ENCODE measurements at regions not wholly inside any gene's neighbourhood (a gene's known extent, or its start where the extent isn't known, plus 50 kb on each side); places are given as distances from the start of the nearest gene placed in this dataset.

- H3K27me3 ChIP-seq (ENCODE audit: control insufficient read depth in 1 of 2, insufficient read depth in 2 of 2, low read length in 1 of 2): no peaks in the 10 kb centered on the region
- H3K36me3 ChIP-seq (ENCODE audit: control insufficient read depth in 1 of 2, insufficient read depth in 2 of 2, low read length in 1 of 2): no peaks in the 10 kb centered on the region
- ATAC-seq (ENCODE audit: low FRiP score) (no peak), DNase-seq (no peak)
- intact Hi-C loops (cut with DNase I): no loop called here
- 82 to 87% methylated on average over 4 of the region's 4 CpGs for WGBS, 2 donors
- no peak overlapping the region for H3K4me3 ChIP-seq (ENCODE audit: low read length in 2 of 2)
- H3K4me1 ChIP-seq (ENCODE audit: control insufficient read depth in 1 of 2, insufficient read depth in 2 of 2, low read length in 2 of 2): no peaks in the 10 kb centered on the region
- no peak overlapping the region for H3K27ac ChIP-seq (ENCODE audit: low read depth in 1 of 2, low read length in 2 of 2)
- no peaks in the 10 kb centered on the region for H3K9me3 ChIP-seq (ENCODE audit: control insufficient read depth, low read length)
These were observed 64.0 kb upstream of the TLE4 start for GRCh38 chr9:79507801-79508200.

- DNase-seq: no peak
- intact Hi-C loops (cut with DNase I): no loop called here
These were observed 59.5 kb upstream of the TLE4 start for GRCh38 chr9:79512251-79512650.

More at GRCh38 chr9:79512251-79512650, 59.5 kb upstream of the TLE4 start:
- Histone ChIP-seq H3K36me3 (ENCODE audit: control insufficient read depth in 1 of 2, insufficient read depth in 2 of 2, low read length in 1 of 2) (no peaks in the 10 kb centered on the region), H3K9me3 (ENCODE audit: control insufficient read depth, low read length) (no peaks in the 10 kb centered on the region), H3K27me3 (ENCODE audit: control insufficient read depth in 1 of 2, insufficient read depth in 2 of 2, low read length in 1 of 2) (no peaks in the 10 kb centered on the region), H3K27ac (ENCODE audit: low read depth in 1 of 2, low read length in 2 of 2) (no peak overlapping the region), H3K4me3 (ENCODE audit: low read length in 2 of 2) (no peak overlapping the region), H3K4me1 (ENCODE audit: control insufficient read depth in 1 of 2, insufficient read depth in 2 of 2, low read length in 2 of 2) (no peaks in the 10 kb centered on the region)
- no peak for ATAC-seq (ENCODE audit: low FRiP score)
- WGBS, 2 donors: 94 to 95% methylated on average over 4 of the region's 4 CpGs
